GM12878 (cell line): ENCODE measurements at regions not wholly inside any gene's neighbourhood (a gene's known extent, or its start where the extent isn't known, plus 50 kb on each side); places are given as distances from the start of the nearest gene placed in this dataset.

ENCODE experiments used
- BRCA1 ChIP-seq: IDR thresholded peaks from 2 replicates; pipeline ENCODE4 v1.6.1; 2011; ENCODE audit warnings: low read depth, low read length, improper control_type of control experiment
- CHD1 ChIP-seq: IDR thresholded peaks from 2 replicates; pipeline ENCODE4 v1.6.1; 2012; ENCODE audit warnings: low read depth, low read length, improper control_type of control experiment
- EZH2 ChIP-seq: IDR thresholded peaks from 2 replicates; pipeline ENCODE4 v1.6.1; 2012; ENCODE audit warnings: low read depth, mild to moderate bottlenecking, control low read depth, inconsistent platforms, low read length, borderline replicate concordance; ENCODE audit not compliant: control insufficient read depth
- PBX3 ChIP-seq: IDR thresholded peaks from 2 replicates; pipeline ENCODE4 v1.6.1; 2011; ENCODE audit warnings: mild to moderate bottlenecking, low read depth, low read length, moderate library complexity; ENCODE audit not compliant: insufficient replicate concordance
- POLR2A ChIP-seq: IDR thresholded peaks from 2 replicates; pipeline ENCODE4 v1.6.1; 2011; ENCODE audit warnings: low read depth, mild to moderate bottlenecking, low read length
- RAD21 ChIP-seq: IDR thresholded peaks from 2 replicates; pipeline ENCODE4 v1.6.1; 2011; ENCODE audit warnings: mild to moderate bottlenecking, low read depth, low read length, moderate library complexity; ENCODE audit not compliant: insufficient read depth
- SIN3A ChIP-seq: IDR thresholded peaks from 2 replicates; pipeline ENCODE4 v1.6.1; 2012; ENCODE audit warnings: low read depth, low read length, improper control_type of control experiment
- SMC3 ChIP-seq: IDR thresholded peaks from 2 replicates; pipeline ENCODE4 v1.6.1; 2011; ENCODE audit warnings: low read length, improper control_type of control experiment, borderline replicate concordance
- TARDBP ChIP-seq: IDR thresholded peaks from 2 replicates; pipeline ENCODE4 v1.6.1; 2016; ENCODE audit warnings: borderline replicate concordance
- YBX1 ChIP-seq: fragments of 450-650 bp; IDR thresholded peaks from 2 replicates; pipeline ENCODE4 v1.6.1; 2016; ENCODE audit warnings: antibody characterized with exemption

DNA sequence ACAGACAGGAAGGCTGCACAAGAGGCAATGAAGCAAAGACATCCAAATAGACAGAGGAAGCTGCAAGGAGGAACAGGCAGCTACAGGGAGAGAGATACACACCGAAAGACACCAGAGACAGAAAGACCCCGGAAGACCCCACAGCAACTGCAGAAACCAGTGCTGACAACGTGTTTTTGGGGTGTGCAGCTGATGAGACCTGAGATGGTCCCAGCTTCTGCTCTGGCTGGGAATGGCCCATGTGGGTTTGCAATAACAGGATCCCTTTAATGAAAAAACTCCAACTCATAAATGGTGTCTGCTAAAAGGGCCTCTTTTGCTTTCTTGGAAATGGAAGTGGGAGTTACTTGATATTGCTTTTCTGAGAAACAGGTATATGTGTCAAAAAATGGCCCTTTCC, 101.5 kb upstream of the CDH11 start:
- TF ChIP-seq EZH2 (no peak), BRCA1 (no peak), CHD1 (no peak), YBX1 (no peak), SIN3A (no peak), POLR2A (no peak), SMC3 (no peak), PBX3 (no peak), RAD21 (no peak), TARDBP (no peak)
